AG04449 (cell line): ENCODE measurements at regions not wholly inside any gene's neighbourhood (a gene's known extent, or its start where the extent isn't known, plus 50 kb on each side); places are given as distances from the start of the nearest gene placed in this dataset.

Experiments used
- CTCF ChIA-PET: fragments of 350-600 bp; formaldehyde crosslinking; extraction: SDS; loops from one replicate; lab custom pipeline; 2021; ENCODE audit warnings: antibody characterized with exemption; lab: Yijun Ruan, JAX
- POLR2A ChIA-PET: fragments of 400-600, 350-600 bp; formaldehyde crosslinking; extraction: SDS; loops from one replicate; lab custom pipeline; 2020; ENCODE audit warnings: antibody characterized with exemption, inconsistent platforms; lab: Yijun Ruan, JAX
- DNase-seq: peaks from one replicate; pipeline ENCODE4 v3.0.0-alpha.2; 2010; ENCODE audit warnings: low read depth, low spot score
- H3K4me3 ChIP-seq: 2 replicates; pipeline ENCODE4 v1.5.1; 2011; ENCODE audit warnings: low read depth, mild to moderate bottlenecking, control low read depth, low read length
- CTCF ChIP-seq: IDR thresholded peaks from one replicate; pipeline ENCODE4 v1.5.1; 2011; ENCODE audit warnings: mild to moderate bottlenecking, moderate library complexity, low read length, control low read depth, inconsistent platforms; ENCODE audit not compliant: insufficient read depth; ENCODE audit errors: missing control alignments

- POLR2A ChIA-PET, result no interaction called here
- CTCF ChIA-PET, result interaction anchor here (1.1 kb wide), 1 partner anchor 47 kb away, joined by 3 read pairs; no protein-coding TSS in a partner anchor
These were observed 138.3 kb upstream of the SHB start for GRCh38 chr9:38207247-38207778.

GRCh38 chr9:38205279-38205678 is 136.3 kb upstream of the SHB start:
- H3K4me3 ChIP-seq, result no peak overlapping the region
- ChIA-PET POLR2A (no interaction called here), CTCF (interaction anchor here (1.5 kb wide), 1 partner anchor 292 kb away, joined by 3 read pairs; no protein-coding TSS in a partner anchor)
- DNase-seq, result no peak
- no peak for TF ChIP-seq CTCF

More at GRCh38 chr9:38207247-38207778, 138.3 kb upstream of the SHB start:
- TF ChIP-seq CTCF, result no peak
- no peak for DNase-seq
- no peak overlapping the region for H3K4me3 ChIP-seq

- H3K4me3 ChIP-seq, result no peak overlapping the region
- ChIA-PET CTCF (interaction anchor here (1.4 kb wide), 1 partner anchor 114 kb away, joined by 3 read pairs; no protein-coding TSS in a partner anchor), POLR2A (no interaction called here)
- TF ChIP-seq CTCF, result no peak
- no peak for DNase-seq
These were observed 133.4 kb upstream of the SHB start for GRCh38 chr9:38202336-38202938.

- CTCF ChIA-PET, result interaction anchor here (1.4 kb wide), 1 partner anchor 114 kb away, joined by 3 read pairs; no protein-coding TSS in a partner anchor
- TF ChIP-seq CTCF, result no peak
- no peak for DNase-seq
- H3K4me3 ChIP-seq, result no peak overlapping the region
- POLR2A ChIA-PET, result no interaction called here
These were observed 132.8 kb upstream of the SHB start for GRCh38 chr9:38201844-38202243.

DNA sequence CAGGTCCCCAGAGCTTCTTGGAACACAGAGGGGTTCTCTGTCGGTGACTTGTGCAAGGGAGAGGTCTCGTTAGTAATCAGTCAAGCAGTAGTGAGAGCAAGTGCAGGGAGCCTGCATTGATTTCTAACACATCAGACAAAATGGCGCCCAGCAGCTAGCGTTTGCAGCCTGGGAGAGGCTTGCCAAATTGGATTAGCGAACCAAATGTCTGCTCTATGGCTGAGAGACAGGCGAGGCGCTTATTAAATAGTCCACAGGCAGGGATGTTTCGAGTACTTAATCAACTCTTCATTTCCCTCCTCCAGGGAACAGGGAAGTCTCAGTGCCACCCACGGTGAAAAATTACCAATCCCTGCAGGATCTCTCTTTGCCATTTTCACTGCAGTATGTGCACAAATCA is 131.4 kb upstream of the SHB start:
- ChIA-PET POLR2A (no interaction called here), CTCF (interaction anchor here (1.1 kb wide), 1 partner anchor 41 kb away, joined by 3 read pairs; no protein-coding TSS in a partner anchor)
- no peak for TF ChIP-seq CTCF

DNA sequence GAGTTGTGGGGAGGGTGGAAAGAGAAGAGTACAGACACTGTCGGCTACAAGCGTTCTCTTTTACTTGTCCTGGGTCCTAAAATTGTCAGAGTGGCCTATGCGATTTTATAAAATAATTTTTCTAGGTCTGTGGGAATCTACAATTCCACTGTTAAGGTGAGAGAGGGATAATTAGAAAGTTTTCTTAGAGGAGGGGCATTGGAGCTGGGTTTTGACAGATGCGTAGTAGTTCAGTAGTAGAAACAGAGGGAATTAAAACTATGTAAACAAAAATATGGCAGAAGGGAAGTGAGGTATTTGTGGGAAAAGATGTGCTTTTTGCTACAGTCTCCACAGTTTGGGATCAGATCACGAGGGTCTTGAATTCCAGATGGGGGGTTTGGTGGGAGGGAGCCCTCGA is 129.1 kb upstream of the SHB start:
- TF ChIP-seq CTCF, result no peak
- ChIA-PET CTCF (interaction anchor here (0.9 kb wide), 1 partner anchor 38 kb away, joined by 3 read pairs; no protein-coding TSS in a partner anchor), POLR2A (no interaction called here)
- H3K4me3 ChIP-seq, result no peak overlapping the region
- DNase-seq, result no peak

More for the DNA sequence above, 131.4 kb upstream of the SHB start:
- DNase-seq, result no peak
- no peak overlapping the region for H3K4me3 ChIP-seq
